Fibroblast of lung (primary cell): ENCODE measurements at regions not wholly inside any gene's neighbourhood (a gene's known extent, or its start where the extent isn't known, plus 50 kb on each side); places are given as distances from the start of the nearest gene placed in this dataset.

Experiments
- EZH2 ChIP-seq: IDR thresholded peaks from 2 replicates; pipeline ENCODE4 v1.5.1; 2012; ENCODE audit warnings: low read length, control low read depth, mild to moderate bottlenecking; ENCODE audit errors: missing control alignments
- TF ChIP-seq, protein P1 (sequence below), 2 donors: IDR thresholded peaks in 1 of 2; conservative IDR thresholded peaks in 1 of 2; 1 replicate in 1 of 2; 2 replicates in 1 of 2; pipeline ENCODE4 v1.5.1; 2011 to 2012; ENCODE audit warnings: low read length in 2 of 2, control low read depth in 1 of 2, inconsistent platforms in 1 of 2, low read depth in 1 of 2, mild to moderate bottlenecking in 1 of 2

DNA sequence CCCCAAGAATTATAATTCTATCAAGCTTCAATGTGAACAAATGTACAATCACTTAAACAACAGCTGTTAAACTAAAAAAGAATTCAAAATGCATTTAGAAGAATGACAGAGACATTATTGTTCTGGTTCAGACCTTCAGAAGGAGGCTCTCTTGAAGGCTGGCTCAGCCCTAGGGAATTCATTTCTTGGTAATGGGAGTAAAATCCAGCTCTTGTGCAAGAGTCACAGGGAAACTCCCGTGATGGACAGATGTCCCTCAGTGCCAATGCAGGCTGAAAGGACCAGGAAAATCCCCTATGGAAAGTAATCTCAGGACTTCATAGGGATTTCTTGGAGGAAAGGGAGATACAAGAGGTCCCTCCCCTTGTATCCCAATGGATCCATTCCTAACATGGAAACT lies 149.9 kb upstream of the STT3B start:
- no peak for TF ChIP-seq EZH2
- TF ChIP-seq, protein P1, sequence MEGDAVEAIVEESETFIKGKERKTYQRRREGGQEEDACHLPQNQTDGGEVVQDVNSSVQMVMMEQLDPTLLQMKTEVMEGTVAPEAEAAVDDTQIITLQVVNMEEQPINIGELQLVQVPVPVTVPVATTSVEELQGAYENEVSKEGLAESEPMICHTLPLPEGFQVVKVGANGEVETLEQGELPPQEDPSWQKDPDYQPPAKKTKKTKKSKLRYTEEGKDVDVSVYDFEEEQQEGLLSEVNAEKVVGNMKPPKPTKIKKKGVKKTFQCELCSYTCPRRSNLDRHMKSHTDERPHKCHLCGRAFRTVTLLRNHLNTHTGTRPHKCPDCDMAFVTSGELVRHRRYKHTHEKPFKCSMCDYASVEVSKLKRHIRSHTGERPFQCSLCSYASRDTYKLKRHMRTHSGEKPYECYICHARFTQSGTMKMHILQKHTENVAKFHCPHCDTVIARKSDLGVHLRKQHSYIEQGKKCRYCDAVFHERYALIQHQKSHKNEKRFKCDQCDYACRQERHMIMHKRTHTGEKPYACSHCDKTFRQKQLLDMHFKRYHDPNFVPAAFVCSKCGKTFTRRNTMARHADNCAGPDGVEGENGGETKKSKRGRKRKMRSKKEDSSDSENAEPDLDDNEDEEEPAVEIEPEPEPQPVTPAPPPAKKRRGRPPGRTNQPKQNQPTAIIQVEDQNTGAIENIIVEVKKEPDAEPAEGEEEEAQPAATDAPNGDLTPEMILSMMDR (conservative IDR thresholded peaks at IDR 0.05 in 1 of 2, IDR thresholded peaks at IDR 0.05 in 1 of 2; ENCODE audit: low read depth in 1 of 2, low read length in 2 of 2), result no peak
